ENCODE measurements at regions not wholly inside any gene's neighbourhood (a gene's known extent, or its start where the extent isn't known, plus 50 kb on each side); places are given as distances from the start of the nearest gene placed in this dataset.
"Not testable (repeated sequence)": the region's sequence is repeated elsewhere in the genome, so short reads cannot be mapped to it uniquely, and the experiment has no call there.

- Histone ChIP-seq H2AK5ac (ENCODE audit: insufficient read length, low read length) (no peak overlapping the region), H3K9me3 (ENCODE audit: control insufficient read depth, low read depth, low read length) (no peaks in the 10 kb centered on the region), H4K20me1 (ENCODE audit: control insufficient read depth, insufficient read depth, insufficient read length) (no peaks in the 10 kb centered on the region), H2BK120ac (ENCODE audit: low read depth, low read length, poor library complexity, severe bottlenecking) (no peak overlapping the region), H3K4me2 (ENCODE audit: insufficient read depth, insufficient read length, low read length) (no peak overlapping the region), H4K5ac (ENCODE audit: insufficient read length, low read depth, low read length) (no peak overlapping the region), H3K9ac (ENCODE audit: extremely low read depth, insufficient read length, low read length) (no peak overlapping the region), H3K18ac (ENCODE audit: insufficient read length, low read depth, low read length) (no peak overlapping the region), H3K56ac (ENCODE audit: insufficient read length, low read depth, low read length) (no peak overlapping the region), H3K79me2 (ENCODE audit: insufficient read depth, low read length) (no peaks in the 10 kb centered on the region), H2BK20ac (ENCODE audit: low read depth, low read length, poor library complexity, severe bottlenecking) (no peak overlapping the region), H3K27me3 (ENCODE audit: insufficient read depth, low read length) (no peaks in the 10 kb centered on the region), H3K79me1 (ENCODE audit: insufficient read depth, low read depth, low read length, poor library complexity, severe bottlenecking) (no peaks in the 10 kb centered on the region), H3T11ph (ENCODE audit: low read length) (no peak overlapping the region), H3K4me1 (ENCODE audit: insufficient read depth, low read length) (no peaks in the 10 kb centered on the region), H2BK5ac (ENCODE audit: insufficient read length, low read length) (no peak overlapping the region), H3K4ac (ENCODE audit: low read depth, low read length) (no peak overlapping the region), H4K8ac (replicated peaks; ENCODE audit: insufficient read length, low read depth, low read length) (no peak overlapping the region), H4K91ac (ENCODE audit: insufficient read length, low read depth, low read length) (no peak overlapping the region), H2BK15ac (ENCODE audit: low read depth, low read length) (no peak overlapping the region), H2AFZ (ENCODE audit: low read length) (no peak overlapping the region), H3K27ac (ENCODE audit: insufficient read length, low read depth, low read length) (no peak overlapping the region), H3K23me2 (ENCODE audit: insufficient read length, low read depth, low read length, poor library complexity, severe bottlenecking) (no peaks in the 10 kb centered on the region), H3K23ac (ENCODE audit: insufficient read length, low read depth, low read length) (no peak overlapping the region), H3K14ac (ENCODE audit: insufficient read depth, low read length) (no peak overlapping the region), H2BK12ac (ENCODE audit: insufficient read length, low read depth, low read length) (no peak overlapping the region)
- peaks cover 0 to 2% of the 10 kb centered on the region in 2 experiments; a peak in 3 of 5 replicates for H3K9me3 Mint-ChIP-seq
- H3K4me3 Mint-ChIP-seq: no peak overlapping the region
- H3K27ac Mint-ChIP-seq: no peak overlapping the region
- no peaks in the 10 kb centered on the region for H3K27me3 Mint-ChIP-seq (ENCODE audit: low read depth)
- H3K36me3 Mint-ChIP-seq (ENCODE audit: insufficient read depth in 1 of 3, low read depth in 3 of 3): peaks cover 0 to 10% (median 7%) of the 10 kb centered on the region in 3 experiments; a peak in 5 of 7 replicates
- TF ChIP-seq CTCF (conservative IDR thresholded peaks at IDR 0.05): no peak
- no peak for DNase-seq
- WGBS (ENCODE audit: extremely low coverage, insufficient read length, low lambda C conversion rate): no CpG with 5 or more reads among the region's 2 CpGs
- H3K4me1 Mint-ChIP-seq: peaks cover 18 to 21% of the 10 kb centered on the region in 2 experiments
These were observed 1374.7 kb upstream of the RAG2 start for GRCh38 chr11:37972691-37973090.

DNA sequence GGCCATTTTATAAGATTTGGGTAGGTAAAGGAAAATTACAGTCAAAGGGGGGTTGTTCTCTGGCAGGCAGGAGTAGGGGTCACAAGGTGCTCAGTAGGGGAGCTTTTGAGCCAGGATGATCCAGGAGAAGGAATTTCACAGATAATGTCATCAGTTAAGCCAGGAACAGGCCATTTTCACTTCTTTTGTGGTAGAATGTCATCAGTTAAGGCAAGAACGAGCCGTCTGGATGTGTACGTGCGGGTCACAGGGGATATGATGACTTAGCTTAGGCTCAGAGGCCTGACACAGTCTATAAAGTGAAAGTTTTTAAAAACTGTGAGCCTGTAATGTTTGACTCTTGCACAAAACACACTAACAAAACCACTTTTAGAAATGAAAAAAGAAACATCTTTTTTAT lies 1371.3 kb upstream of the RAG2 start:
- H4K5ac ChIP-seq (ENCODE audit: insufficient read length, low read depth, low read length); H3K9ac ChIP-seq (ENCODE audit: extremely low read depth, insufficient read length, low read length); H3K79me2 ChIP-seq (ENCODE audit: insufficient read depth, low read length); H4K91ac ChIP-seq (ENCODE audit: insufficient read length, low read depth, low read length); H3K79me1 ChIP-seq (ENCODE audit: insufficient read depth, low read depth, low read length, poor library complexity, severe bottlenecking); H3K4me2 ChIP-seq (ENCODE audit: insufficient read depth, insufficient read length, low read length); H3T11ph ChIP-seq (ENCODE audit: low read length); H3K56ac ChIP-seq (ENCODE audit: insufficient read length, low read depth, low read length); H2BK12ac ChIP-seq (ENCODE audit: insufficient read length, low read depth, low read length); H3K9me3 Mint-ChIP-seq; H3K27me3 ChIP-seq (ENCODE audit: insufficient read depth, low read length); H3K23me2 ChIP-seq (ENCODE audit: insufficient read length, low read depth, low read length, poor library complexity, severe bottlenecking); H3K18ac ChIP-seq (ENCODE audit: insufficient read length, low read depth, low read length); H3K14ac ChIP-seq (ENCODE audit: insufficient read depth, low read length); H3K27ac ChIP-seq (ENCODE audit: insufficient read length, low read depth, low read length); H3K23ac ChIP-seq (ENCODE audit: insufficient read length, low read depth, low read length); H2BK5ac ChIP-seq (ENCODE audit: insufficient read length, low read length); H2BK15ac ChIP-seq (ENCODE audit: low read depth, low read length); H2AK5ac ChIP-seq (ENCODE audit: insufficient read length, low read length); H3K4me1 ChIP-seq (ENCODE audit: insufficient read depth, low read length); H2AFZ ChIP-seq (ENCODE audit: low read length); H3K4ac ChIP-seq (ENCODE audit: low read depth, low read length); H3K9me3 ChIP-seq (ENCODE audit: control insufficient read depth, low read depth, low read length); H3K27me3 Mint-ChIP-seq (ENCODE audit: low read depth); H2BK20ac ChIP-seq (ENCODE audit: low read depth, low read length, poor library complexity, severe bottlenecking); DNase-seq; H3K4me3 Mint-ChIP-seq; H4K20me1 ChIP-seq (ENCODE audit: control insufficient read depth, insufficient read depth, insufficient read length); H2BK120ac ChIP-seq (ENCODE audit: low read depth, low read length, poor library complexity, severe bottlenecking); H4K8ac ChIP-seq (replicated peaks; ENCODE audit: insufficient read length, low read depth, low read length): not testable (repeated sequence)
- Mint-ChIP-seq H3K36me3 (ENCODE audit: insufficient read depth in 1 of 3, low read depth in 3 of 3) (peaks cover 0 to 23% (median 11%) of the 10 kb centered on the region in 3 experiments; a peak in 5 of 7 replicates), H3K4me1 (peaks cover 19 to 30% of the 10 kb centered on the region in 2 experiments), H3K27ac (peak overlapping the region in 2 of 3 experiments; percentile 57 to 62; a peak in 4 of 7 replicates)
- no CpG with 5 or more reads among the region's 4 CpGs for WGBS (ENCODE audit: extremely low coverage, insufficient read length, low lambda C conversion rate)
